ENCODE measurements at regions not wholly inside any gene's neighbourhood (a gene's known extent, or its start where the extent isn't known, plus 50 kb on each side); places are given as distances from the start of the nearest gene placed in this dataset.
"Not testable (repeated sequence)": the region's sequence is repeated elsewhere in the genome, so short reads cannot be mapped to it uniquely, and the experiment has no call there.

- no peak for DNase-seq (ENCODE audit: low read depth in 2 of 2)
Measured at GRCh38 chrX:122188751-122189150, 995.3 kb upstream of the GRIA3 start.

GRCh38 chrX:122196343-122196742, 987.7 kb upstream of the GRIA3 start:
- DNase-seq (ENCODE audit: low read depth in 2 of 2) = no peak

DNA sequence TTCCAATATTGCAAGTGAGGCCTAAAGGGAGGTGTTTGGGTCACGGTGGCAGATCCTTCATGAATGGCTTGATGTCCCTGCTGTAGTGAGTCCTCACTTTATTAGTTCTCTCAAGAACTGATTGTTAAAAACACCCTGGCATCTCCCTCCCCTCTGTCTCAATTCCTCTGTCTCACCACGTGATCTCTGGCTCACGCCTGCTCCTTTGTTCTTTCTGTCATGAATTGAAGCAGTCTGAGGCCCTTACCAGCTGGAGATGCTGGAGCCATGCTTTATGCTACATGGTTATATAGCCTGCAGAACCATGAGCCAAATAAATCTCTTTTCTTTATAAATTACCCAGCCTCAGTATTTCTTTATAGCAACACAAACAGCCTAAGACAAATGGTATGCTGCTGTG, 980.7 kb upstream of the GRIA3 start:
- DNase-seq (ENCODE audit: low read depth in 2 of 2) = no peak

GRCh38 chrX:122218666-122219065, 965.4 kb upstream of the GRIA3 start:
- no peak for DNase-seq (ENCODE audit: low read depth in 2 of 2)

- no peak for DNase-seq (ENCODE audit: low read depth in 2 of 2)
Measured at GRCh38 chrX:122219226-122219625, 964.9 kb upstream of the GRIA3 start.

DNA sequence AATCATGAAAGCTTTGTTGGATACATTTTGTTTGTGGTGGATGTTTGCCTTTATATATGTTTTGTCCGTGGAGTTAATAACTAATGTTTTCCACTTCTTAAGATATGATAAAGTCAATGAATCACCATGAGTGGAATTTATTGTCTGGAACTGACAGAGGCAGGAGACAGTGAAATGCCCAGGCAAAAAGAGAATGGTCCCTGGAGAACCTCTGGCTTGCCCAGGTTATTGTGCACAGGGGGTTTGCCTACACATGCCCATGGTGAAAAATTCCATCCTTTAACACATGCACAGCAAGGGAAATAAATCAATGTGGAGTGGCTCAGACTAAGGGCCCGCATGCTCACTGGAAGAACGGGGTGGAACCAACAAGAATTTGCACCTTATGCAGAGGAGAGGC, 964.3 kb upstream of the GRIA3 start:
- DNase-seq (ENCODE audit: low read depth in 2 of 2) = no peak

- DNase-seq (ENCODE audit: low read depth in 2 of 2) = no peak
Measured at GRCh38 chrX:122220644-122221373, 963.3 kb upstream of the GRIA3 start.

- not testable (repeated sequence) for DNase-seq (ENCODE audit: low read depth in 2 of 2)
Measured at GRCh38 chrX:122221810-122222209, 962.3 kb upstream of the GRIA3 start.

DNA sequence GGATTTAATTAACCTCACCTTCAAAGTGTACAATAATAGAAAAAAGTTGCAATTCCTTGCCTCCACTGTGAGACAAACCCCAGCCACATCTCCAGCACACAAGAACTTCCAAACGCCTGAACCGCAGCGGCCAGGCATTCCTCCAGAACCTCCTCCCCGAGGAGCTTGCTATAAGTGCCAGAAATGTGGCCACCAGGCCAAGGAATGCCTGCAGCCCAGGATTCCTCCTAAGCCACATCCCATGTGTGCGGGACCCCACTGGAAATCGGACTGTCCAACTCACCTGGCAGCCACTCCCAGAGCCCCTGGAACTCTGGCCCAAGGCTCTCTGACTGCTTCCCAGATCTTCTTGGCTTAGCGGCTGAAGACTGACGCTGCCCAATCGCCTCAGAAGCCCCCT, 959.9 kb upstream of the GRIA3 start:
- DNase-seq (ENCODE audit: low read depth in 2 of 2) = not testable (repeated sequence)

GRCh38 chrX:122238801-122239200, 945.3 kb upstream of the GRIA3 start:
- DNase-seq (ENCODE audit: low read depth in 2 of 2) = no peak

GRCh38 chrX:122241959-122242358, 942.1 kb upstream of the GRIA3 start:
- DNase-seq (ENCODE audit: low read depth in 2 of 2) = no peak

DNA sequence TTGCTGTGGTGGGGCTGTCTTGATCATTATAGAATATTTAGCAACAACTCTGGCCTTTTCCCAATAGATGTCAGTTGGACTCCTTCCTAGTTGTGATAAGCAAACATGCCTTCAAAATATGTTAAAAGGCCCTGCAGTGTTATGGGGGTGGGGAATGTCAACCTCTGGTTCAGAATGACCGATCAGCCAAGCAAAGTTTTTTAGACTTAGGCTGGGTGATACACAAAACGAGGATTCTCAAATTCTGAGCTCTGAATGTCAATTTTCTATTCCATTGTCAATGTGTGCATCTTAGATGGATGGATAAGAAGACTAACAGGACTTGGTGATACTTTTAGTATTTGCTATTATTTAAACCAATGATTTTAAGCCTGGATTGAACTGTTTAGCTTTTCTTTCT, 940.0 kb upstream of the GRIA3 start:
- DNase-seq (ENCODE audit: low read depth in 2 of 2) = no peak

DNA sequence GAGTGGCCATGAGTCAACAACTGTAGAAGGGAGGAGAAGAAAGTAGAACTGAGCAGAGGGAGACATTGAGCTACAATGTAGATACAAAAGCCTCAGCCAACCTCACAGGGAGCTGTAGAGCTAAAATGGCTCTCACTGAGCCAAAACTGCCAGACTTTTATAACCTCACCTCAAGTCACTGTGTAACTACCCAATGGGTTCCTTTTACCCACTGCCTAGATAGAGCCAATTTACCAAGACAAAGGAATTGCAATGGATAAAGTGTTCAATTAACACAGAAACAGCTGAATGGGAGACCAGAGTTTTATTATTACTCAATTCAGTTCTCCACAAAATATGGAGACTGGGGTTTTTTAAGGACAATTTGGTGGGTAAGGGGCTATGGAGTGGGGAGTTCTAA, 938.9 kb upstream of the GRIA3 start:
- DNase-seq (ENCODE audit: low read depth in 2 of 2) = no peak

DNA sequence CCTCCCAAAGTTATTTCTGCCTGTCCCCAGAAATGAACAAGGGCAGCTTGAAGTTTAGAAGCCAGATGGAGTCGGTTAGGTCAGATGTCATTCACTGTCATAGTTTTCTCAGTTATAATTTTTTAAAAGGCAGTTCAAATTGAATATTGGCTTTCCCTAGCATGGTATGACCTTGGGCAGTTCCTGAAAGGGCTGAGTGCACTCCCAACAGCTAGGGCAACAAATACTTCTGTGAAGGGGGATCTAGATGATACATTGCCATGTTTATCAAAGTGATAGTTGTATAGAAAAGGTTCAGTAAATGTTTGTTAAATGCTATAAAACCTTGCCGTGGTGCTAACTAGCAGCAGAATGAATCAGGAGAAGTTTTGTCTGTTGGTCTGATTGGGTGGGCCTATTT, 938.1 kb upstream of the GRIA3 start:
- no peak for DNase-seq (ENCODE audit: low read depth in 2 of 2)

GRCh38 chrX:122246937-122247336, 937.1 kb upstream of the GRIA3 start:
- no peak for DNase-seq (ENCODE audit: low read depth in 2 of 2)

- DNase-seq (ENCODE audit: low read depth in 2 of 2) = no peak
Measured at GRCh38 chrX:122248681-122249080, 935.4 kb upstream of the GRIA3 start.

- no peak for DNase-seq (ENCODE audit: low read depth in 2 of 2)
Measured at GRCh38 chrX:122252454-122252853, 931.6 kb upstream of the GRIA3 start.

DNA sequence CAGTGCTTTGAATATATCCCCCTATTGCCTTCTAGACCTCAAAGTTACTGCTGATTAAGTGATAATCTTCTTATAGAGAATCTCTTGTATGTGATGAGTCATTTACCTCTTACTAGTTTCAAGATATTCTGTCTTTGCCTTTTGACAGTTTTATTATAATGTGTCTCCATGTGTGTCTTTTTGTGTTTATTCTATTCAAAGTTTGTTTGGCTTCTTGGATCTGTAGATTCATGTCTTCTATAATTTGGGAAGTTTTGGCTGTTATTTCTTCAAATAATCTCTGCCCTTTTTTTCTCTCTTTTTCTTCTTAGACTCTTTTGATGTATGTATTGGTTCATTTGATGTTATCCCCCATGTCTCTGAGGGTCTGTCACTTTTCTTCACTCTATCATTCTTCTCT, 915.7 kb upstream of the GRIA3 start:
- no peak for DNase-seq (ENCODE audit: low read depth in 2 of 2)

DNA sequence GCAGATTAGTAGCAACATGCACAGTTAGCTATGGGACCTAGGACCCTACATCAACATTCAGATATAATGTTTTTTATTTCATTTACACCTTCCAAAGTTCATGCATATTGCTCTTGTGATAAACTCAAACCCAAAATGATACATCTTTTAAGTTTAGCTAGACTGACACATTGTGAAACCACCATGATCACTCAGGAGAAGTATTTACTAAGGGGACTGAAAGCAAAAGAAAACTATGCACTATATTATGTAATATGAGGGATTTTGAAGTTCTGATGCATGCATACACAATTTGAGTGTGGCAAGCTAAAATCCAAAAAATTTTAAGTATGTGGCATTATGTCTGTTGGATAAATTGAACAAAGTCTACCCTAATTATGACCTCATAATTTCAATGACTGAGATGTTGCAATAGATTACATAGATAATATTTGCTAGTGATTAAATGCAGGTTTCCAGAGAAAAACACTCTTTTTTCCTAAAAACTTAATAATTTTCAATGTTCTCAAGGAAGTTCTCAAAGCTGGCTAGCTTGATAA, 914.8 kb upstream of the GRIA3 start:
- no peak for DNase-seq (ENCODE audit: low read depth in 2 of 2)

- no peak for DNase-seq (ENCODE audit: low read depth in 2 of 2)
Measured at GRCh38 chrX:122270809-122271494, 913.1 kb upstream of the GRIA3 start.

DNA sequence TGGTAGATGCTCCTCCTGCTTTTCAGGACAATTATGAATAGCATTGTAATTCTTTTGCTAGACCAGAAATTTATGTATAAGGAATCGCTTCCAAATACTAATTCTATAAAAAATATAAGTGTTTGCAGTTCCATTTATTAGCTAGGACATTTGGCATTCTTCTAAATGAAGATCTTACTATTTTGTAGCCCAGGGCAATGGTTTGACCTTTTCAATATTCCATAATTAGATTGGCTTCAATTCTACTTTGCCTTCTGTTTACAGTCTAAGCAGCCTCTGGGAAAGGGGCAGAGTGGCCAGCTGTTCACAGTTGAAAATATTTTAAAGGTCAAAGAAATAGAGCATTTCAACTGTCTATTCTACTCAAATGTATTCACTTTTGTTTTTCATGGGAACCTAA, 912.1 kb upstream of the GRIA3 start:
- DNase-seq (ENCODE audit: low read depth in 2 of 2) = no peak

GRCh38 chrX:122279746-122280145, 904.3 kb upstream of the GRIA3 start:
- DNase-seq (ENCODE audit: low read depth in 2 of 2) = no peak

DNA sequence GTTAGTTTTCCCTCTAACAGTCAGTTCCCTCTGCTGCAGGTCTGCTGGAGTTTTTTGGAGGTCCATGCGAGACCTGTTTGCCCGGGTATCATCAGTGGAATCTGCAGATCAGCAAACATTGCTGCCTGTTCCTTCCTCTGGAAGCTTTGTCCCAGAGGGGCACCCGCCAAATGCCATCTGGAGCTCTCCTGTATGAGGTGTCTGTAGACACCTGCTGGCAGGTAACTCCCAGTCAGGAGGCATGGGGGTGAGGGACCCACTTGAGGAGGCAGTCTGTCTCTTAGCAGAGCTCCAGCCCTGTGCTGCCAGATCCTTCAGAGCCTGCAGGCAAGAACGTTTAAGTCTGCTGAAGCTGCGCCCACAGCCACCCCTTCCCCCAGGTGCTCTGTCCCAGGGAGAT, 884.3 kb upstream of the GRIA3 start:
- not testable (repeated sequence) for DNase-seq (ENCODE audit: low read depth in 2 of 2)
